ENCODE measurements at regions not wholly inside any gene's neighbourhood (a gene's known extent, or its start where the extent isn't known, plus 50 kb on each side); places are given as distances from the start of the nearest gene placed in this dataset.
"Not testable (repeated sequence)": the region's sequence is repeated elsewhere in the genome, so short reads cannot be mapped to it uniquely, and the experiment has no call there.

- DNase-seq: no peak
Measured at GRCh38 chr5:144011388-144011787, 159.1 kb downstream of the YIPF5 start.

- DNase-seq: no peak
Measured at GRCh38 chr5:144013816-144014215, 156.6 kb downstream of the YIPF5 start.

- no peak for DNase-seq
Measured at GRCh38 chr5:144015961-144016360, 154.5 kb downstream of the YIPF5 start.

GRCh38 chr5:144017119-144017518 is 153.3 kb downstream of the YIPF5 start:
- no peak for DNase-seq

GRCh38 chr5:144017631-144018030 is 152.8 kb downstream of the YIPF5 start:
- no peak for DNase-seq

- no peak for DNase-seq
Measured at GRCh38 chr5:144024090-144024489, 146.4 kb downstream of the YIPF5 start.

- DNase-seq: no peak
Measured at GRCh38 chr5:144024545-144024944, 145.9 kb downstream of the YIPF5 start.

GRCh38 chr5:144026286-144026685 is 144.2 kb downstream of the YIPF5 start:
- no peak for DNase-seq

DNA sequence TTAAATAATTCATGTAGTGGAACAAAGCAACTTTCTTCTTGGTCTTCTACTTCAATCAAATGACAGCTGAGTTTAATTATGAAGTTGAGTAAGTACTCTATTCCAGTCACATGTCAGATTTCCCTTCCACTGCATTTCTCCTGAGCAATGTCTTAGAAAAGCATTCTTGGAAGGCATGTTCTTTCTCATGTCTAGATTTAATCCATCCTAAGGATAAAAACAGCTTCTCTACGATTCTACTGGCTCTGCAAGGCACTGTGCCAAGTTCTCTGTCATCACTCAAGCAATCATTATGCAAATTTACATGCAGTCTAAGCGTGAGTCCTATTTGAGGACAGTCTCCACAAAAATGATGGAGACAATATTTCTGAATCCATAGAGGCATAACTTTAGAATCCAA is 142.4 kb downstream of the YIPF5 start:
- DNase-seq: no peak

DNA sequence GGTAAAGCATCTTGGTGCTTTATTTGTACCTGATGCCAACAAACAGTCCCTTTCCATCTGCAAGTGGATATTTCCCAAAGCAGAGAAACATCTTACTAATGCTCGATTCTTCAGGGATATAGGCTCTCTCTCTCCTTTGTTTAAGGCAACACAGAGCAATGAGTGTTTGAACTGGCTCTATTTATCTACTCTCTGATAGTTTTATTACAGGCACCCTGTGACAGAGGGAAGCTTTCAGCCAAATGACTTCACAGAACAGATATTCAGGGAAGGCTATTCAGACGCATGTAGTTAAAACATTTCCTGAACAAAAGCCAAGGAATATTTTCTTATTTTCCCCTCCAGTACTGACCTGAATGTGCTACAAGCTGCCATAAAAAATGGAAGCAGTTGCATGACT is 141.8 kb downstream of the YIPF5 start:
- no peak for DNase-seq

GRCh38 chr5:144030904-144031303 is 139.6 kb downstream of the YIPF5 start:
- DNase-seq: no peak

DNA sequence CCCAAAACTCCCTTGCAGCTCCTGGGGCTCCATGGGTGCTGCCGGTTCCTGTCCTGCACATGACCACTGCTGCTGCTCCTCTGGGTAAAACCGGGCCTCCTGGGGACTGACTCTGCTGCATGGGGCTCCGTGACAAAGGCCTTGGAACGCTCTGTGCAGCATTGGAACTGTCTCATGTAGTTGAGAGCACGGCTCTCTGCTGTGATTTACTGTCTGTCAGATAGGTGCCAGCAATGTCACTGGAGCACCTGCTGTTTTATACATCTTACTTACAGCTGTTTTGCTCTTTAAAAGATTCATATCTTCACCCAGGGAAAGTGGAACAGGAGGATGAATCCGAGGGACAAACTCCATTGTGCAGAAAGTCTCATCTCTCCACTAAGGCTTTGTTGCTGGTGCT is 138.1 kb downstream of the YIPF5 start:
- no peak for DNase-seq

- DNase-seq: no peak
Measured at GRCh38 chr5:144033486-144033885, 137.0 kb downstream of the YIPF5 start.

GRCh38 chr5:144035046-144035740 is 135.3 kb downstream of the YIPF5 start:
- DNase-seq: peak in 1 of 2 experiments; percentile 3

DNA sequence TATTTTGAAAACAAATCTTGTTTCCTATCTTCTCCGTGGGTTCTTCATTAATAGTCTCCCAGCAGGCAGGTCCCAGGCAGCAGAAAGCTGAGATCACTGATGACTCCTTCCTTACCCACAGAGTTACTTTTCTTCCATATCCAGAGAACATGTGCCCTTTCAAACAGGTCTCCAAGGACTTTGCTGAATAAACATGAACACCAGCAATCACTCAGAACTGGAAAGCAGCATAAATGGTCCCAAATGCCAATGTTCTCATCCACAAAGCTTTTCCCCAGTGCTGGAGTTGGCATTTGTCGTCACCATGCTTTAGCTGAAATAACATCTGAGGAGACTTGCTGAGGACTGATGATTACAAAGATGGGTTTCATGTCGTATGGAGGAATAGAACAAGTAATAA is 134.0 kb downstream of the YIPF5 start:
- DNase-seq: no peak

GRCh38 chr5:144040615-144041305 is 129.7 kb downstream of the YIPF5 start:
- DNase-seq: no peak

DNA sequence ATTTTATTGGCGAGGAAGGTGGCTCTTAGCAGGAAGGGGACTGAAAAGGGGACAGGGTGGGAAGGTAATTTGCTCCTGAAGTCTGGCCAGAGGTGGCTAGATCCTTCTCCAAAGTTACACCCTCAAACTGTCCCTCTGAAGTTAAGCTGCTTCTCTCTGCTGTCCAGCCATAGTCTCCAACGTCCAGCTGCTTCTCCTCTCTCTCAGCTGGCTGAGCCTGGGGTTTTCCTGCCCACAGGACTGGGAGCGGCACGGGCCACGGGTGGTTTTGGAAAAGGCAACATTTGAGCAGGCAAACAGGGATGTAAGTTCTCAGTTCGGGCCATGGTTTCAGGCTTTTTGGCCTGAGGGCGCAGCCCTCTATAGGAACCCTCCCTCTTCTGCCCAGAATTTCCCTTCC is 128.3 kb downstream of the YIPF5 start:
- DNase-seq: no peak

DNA sequence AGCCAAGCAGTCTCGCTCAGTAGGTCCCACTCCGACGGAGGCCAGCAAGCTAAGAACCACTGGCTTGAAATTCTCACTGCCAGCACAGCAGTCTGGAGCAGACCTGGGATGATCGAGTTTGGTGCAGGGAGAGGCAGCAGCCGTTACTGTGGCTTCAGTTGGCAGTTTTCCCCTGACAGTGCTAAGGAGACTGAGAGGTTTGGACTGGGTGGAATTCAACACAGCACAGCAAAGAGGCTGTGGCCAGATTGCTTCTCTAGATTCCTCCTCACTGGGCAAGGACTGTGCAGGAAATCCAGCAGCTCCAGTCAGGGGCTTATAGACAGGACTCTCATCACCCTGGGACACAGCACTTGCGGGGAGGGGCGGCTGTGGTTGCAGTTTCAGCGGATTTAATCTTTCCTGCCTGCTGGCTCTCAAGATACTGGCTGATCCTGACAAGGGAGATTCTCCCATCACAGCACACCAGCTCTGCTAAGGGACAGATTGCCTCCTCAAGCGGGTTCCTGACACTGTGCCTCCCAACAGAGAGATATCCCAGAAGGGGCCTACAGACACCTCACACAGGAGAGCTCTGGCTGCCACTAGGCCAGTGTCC is 122.1 kb downstream of the YIPF5 start:
- DNase-seq: no peak

DNA sequence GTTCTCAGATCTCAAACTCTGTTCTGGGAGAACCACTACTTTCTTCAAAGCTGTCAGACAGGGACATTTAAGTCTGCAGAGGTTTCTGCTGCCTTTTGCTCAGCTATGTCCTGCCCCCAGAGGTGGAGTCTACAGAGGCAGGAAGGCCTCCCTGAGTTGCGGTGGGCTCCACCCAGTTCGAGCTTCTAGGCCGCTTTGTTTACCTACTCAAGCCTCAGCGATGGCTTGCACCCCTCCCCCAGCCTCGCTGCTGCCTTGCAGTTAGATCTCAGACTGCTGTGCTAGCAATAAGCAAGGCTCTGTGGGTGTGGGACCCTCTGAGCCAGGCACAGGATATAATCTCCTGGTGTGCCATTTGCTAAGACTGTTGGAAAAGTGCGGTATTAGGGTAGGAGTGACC is 115.1 kb downstream of the YIPF5 start:
- not testable (repeated sequence) for DNase-seq

DNA sequence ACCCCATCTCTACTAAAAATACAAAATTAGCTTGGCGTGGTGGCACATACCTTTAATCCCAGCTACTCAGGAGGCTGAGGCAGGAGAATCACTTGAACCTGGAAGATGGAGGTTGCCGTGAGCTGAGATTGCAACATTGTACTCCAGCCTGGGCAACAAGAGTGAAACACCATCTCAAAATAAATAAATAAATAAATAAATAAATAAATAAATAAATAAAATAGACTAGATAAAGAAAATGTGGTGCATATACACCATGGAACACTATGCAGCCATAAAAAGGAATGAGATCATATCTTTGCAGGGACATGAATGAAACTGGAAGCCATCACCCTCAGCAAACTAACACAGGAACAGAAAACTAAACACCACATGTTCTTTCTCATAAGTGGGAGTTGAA is 110.4 kb downstream of the YIPF5 start:
- not testable (repeated sequence) for DNase-seq

DNA sequence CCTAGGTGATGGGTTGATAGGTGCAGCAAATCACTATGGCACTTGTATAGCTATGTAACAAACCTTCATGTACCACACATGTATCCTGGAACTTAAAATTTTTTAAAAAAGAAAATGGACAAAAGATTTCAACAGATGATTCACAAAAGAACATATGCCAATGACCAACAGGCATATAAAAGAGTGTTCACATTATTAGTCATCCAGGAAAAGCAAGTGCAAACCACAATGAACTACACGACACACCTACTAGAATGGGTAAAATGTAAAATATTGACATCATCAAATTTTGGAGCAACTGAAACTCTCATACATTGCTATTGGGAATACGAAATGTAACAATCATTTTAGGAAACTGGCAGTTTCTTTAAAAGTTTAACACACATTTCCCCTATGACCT is 109.9 kb downstream of the YIPF5 start:
- no peak for DNase-seq

- DNase-seq: no peak
Measured at GRCh38 chr5:144065786-144066185, 104.7 kb downstream of the YIPF5 start.

DNA sequence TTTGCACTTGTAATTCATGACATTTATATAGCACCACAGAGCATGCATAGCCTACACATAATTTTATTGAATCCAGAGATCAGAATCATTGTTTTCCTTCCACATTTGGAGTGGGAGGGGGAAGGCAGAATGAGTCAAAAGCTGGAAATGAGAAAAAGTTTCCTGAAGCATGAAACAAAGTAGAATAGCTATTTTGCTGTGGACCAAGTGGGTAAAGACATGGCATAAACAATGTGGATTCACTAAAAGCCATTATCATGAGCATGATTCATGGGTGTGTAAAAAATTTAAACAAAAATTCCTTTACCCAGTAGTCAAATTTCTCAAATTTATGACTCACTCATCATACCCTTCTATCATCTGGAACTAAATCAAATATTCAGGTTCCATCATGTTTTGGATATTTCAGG is 97.9 kb downstream of the YIPF5 start:
- no peak for DNase-seq

- DNase-seq: no peak
Measured at GRCh38 chr5:144076521-144077083, 93.9 kb downstream of the YIPF5 start.

All from Kasumi-1 (cell line).